OCI-LY1 (cell line): ENCODE measurements at regions not wholly inside any gene's neighbourhood (a gene's known extent, or its start where the extent isn't known, plus 50 kb on each side); places are given as distances from the start of the nearest gene placed in this dataset.

ENCODE experiments used
- H2AFZ ChIP-seq: fragments of 200-600 bp; sonication (generic), shearing (Covaris generic); 2 replicates; pipeline ENCODE4 v1.6.0; 2014; ENCODE audit warnings: antibody characterized with exemption, mild to moderate bottlenecking, low read length
- H3F3A ChIP-seq: fragments of 200-600 bp; sonication (generic), shearing (Covaris generic); 2 replicates; pipeline ENCODE4 v1.6.0; 2014; ENCODE audit warnings: mild to moderate bottlenecking, antibody characterized with exemption, low read length, moderate library complexity; ENCODE audit not compliant: insufficient read depth
- H3K27ac ChIP-seq: fragments of 200-600 bp; sonication (generic); 2 replicates; pipeline ENCODE4 v1.5.1; 2014; ENCODE audit warnings: low read length, mixed run types, mild to moderate bottlenecking, low read depth; ENCODE audit not compliant: poor library complexity, severe bottlenecking
- H3K27me3 ChIP-seq: fragments of 200-600 bp; sonication (generic); 2 replicates; pipeline ENCODE4 v1.6.0; 2014; ENCODE audit warnings: antibody characterized with exemption, mild to moderate bottlenecking, low read length, moderate library complexity; ENCODE audit not compliant: insufficient read depth
- H3K36me3 ChIP-seq: fragments of 200-600 bp; sonication (generic); 2 replicates; pipeline ENCODE4 v1.6.1; 2014; ENCODE audit warnings: mild to moderate bottlenecking, antibody characterized with exemption, low read length, moderate library complexity, mixed read lengths; ENCODE audit not compliant: insufficient read depth
- H3K4me1 ChIP-seq: fragments of 200-600 bp; sonication (generic); 2 replicates; pipeline ENCODE4 v1.5.1; 2014; ENCODE audit warnings: mild to moderate bottlenecking, low read length, moderate library complexity; ENCODE audit not compliant: insufficient read depth, severe bottlenecking
- H3K4me2 ChIP-seq: fragments of 200-600 bp; sonication (generic), shearing (Covaris generic); 2 replicates; pipeline ENCODE4 v1.6.1; 2014; ENCODE audit warnings: low read length
- H3K4me3 ChIP-seq: fragments of 200-600 bp; sonication (generic); 2 replicates; pipeline ENCODE4 v1.5.1; 2014; ENCODE audit warnings: low read length, low read depth, mild to moderate bottlenecking, mixed read lengths; ENCODE audit not compliant: poor library complexity, severe bottlenecking
- H3K79me2 ChIP-seq: fragments of 200-600 bp; shearing (Covaris generic); 2 replicates; pipeline ENCODE4 v1.6.1; 2016; ENCODE audit warnings: mixed run types, low read length, mixed read lengths; ENCODE audit not compliant: insufficient read depth
- H3K9ac ChIP-seq: fragments of 200-600 bp; sonication (generic), shearing (Covaris generic); 2 replicates; pipeline ENCODE4 v1.6.1; 2014; ENCODE audit warnings: mild to moderate bottlenecking, low read length, mixed read lengths
- H3K9me2 ChIP-seq: fragments of 200-600 bp; sonication (generic), shearing (Covaris generic); 2 replicates; pipeline ENCODE4 v1.6.1; 2014; ENCODE audit warnings: low read depth, mild to moderate bottlenecking, low read length, mixed read lengths
- H3K9me3 ChIP-seq: fragments of 200-600 bp; shearing (Covaris generic); 2 replicates; pipeline ENCODE4 v1.6.1; 2014; ENCODE audit warnings: low read length, mixed read lengths
- H4K20me1 ChIP-seq: fragments of 200-600 bp; sonication (generic), shearing (Covaris generic); 2 replicates; pipeline ENCODE4 v1.6.0; 2016; ENCODE audit warnings: mild to moderate bottlenecking, low read length; ENCODE audit not compliant: insufficient read depth
- CTCF ChIP-seq: fragments of 200-600 bp; sonication (generic), shearing (Covaris generic); IDR thresholded peaks from 2 replicates; pipeline ENCODE4 v1.5.1; 2017; ENCODE audit warnings: mild to moderate bottlenecking, antibody characterized with exemption, low read length, moderate library complexity, mixed read lengths
- EZH2 ChIP-seq: fragments of 200-600 bp; sonication (generic), shearing (Covaris generic); IDR thresholded peaks from 2 replicates; pipeline ENCODE4 v1.8.0; 2017; ENCODE audit warnings: borderline replicate concordance, mixed run types, mild to moderate bottlenecking, antibody characterized with exemption, low read length, moderate library complexity, mixed read lengths

- no peak overlapping the region for H2AFZ ChIP-seq
- no peaks in the 10 kb centered on the region for H3K27me3 ChIP-seq
- no peak overlapping the region for H3K4me3 ChIP-seq
- H3K9ac ChIP-seq, result no peak overlapping the region
- H3K79me2 ChIP-seq, result no peaks in the 10 kb centered on the region
- no peaks in the 10 kb centered on the region for H3K9me3 ChIP-seq
- no peaks in the 10 kb centered on the region for H3K4me1 ChIP-seq
- H3K4me2 ChIP-seq, result no peak overlapping the region
- no peaks in the 10 kb centered on the region for H3K36me3 ChIP-seq
- no peaks in the 10 kb centered on the region for H3F3A ChIP-seq
- TF ChIP-seq EZH2, result no peak
- no peak for TF ChIP-seq CTCF
- no peaks in the 10 kb centered on the region for H3K9me2 ChIP-seq
- H4K20me1 ChIP-seq, result no peaks in the 10 kb centered on the region
- no peak overlapping the region for H3K27ac ChIP-seq
Measured at GRCh38 chr13:58463841-58464240, 832.3 kb downstream of the PCDH17 start.

- Histone ChIP-seq H3K4me1 (no peaks in the 10 kb centered on the region), H3K79me2 (no peaks in the 10 kb centered on the region), H4K20me1 (no peaks in the 10 kb centered on the region), H3K4me2 (no peak overlapping the region), H3K9me3 (no peaks in the 10 kb centered on the region), H3K4me3 (no peak overlapping the region), H3K36me3 (no peaks in the 10 kb centered on the region), H3K9me2 (no peaks in the 10 kb centered on the region), H3K9ac (no peak overlapping the region), H3F3A (no peaks in the 10 kb centered on the region), H3K27ac (no peak overlapping the region), H2AFZ (no peak overlapping the region), H3K27me3 (no peaks in the 10 kb centered on the region)
- TF ChIP-seq EZH2 (no peak), CTCF (no peak)
Measured at GRCh38 chr13:58467176-58467575, 835.6 kb downstream of the PCDH17 start.

- Histone ChIP-seq H3K4me2 (no peak overlapping the region), H3K9ac (no peak overlapping the region), H2AFZ (no peak overlapping the region), H3K36me3 (no peaks in the 10 kb centered on the region), H3K9me2 (no peaks in the 10 kb centered on the region), H3F3A (no peaks in the 10 kb centered on the region), H3K4me3 (no peak overlapping the region), H3K9me3 (no peaks in the 10 kb centered on the region), H3K79me2 (no peaks in the 10 kb centered on the region), H4K20me1 (no peaks in the 10 kb centered on the region), H3K4me1 (no peaks in the 10 kb centered on the region), H3K27me3 (no peaks in the 10 kb centered on the region), H3K27ac (no peak overlapping the region)
- TF ChIP-seq EZH2 (no peak), CTCF (no peak)
Measured at GRCh38 chr13:58472483-58472882, 840.9 kb downstream of the PCDH17 start.
